Gastroesophageal sphincter (tissue), 4 donors: ENCODE measurements at regions not wholly inside any gene's neighbourhood (a gene's known extent, or its start where the extent isn't known, plus 50 kb on each side); places are given as distances from the start of the nearest gene placed in this dataset.
"Not testable (repeated sequence)": the region's sequence is repeated elsewhere in the genome, so short reads cannot be mapped to it uniquely, and the experiment has no call there.

Source experiments
- ATAC-seq: fragments of 150-250 bp; one replicate; pipeline ENCODE4 v1.9.1; 2016; ENCODE audit warnings: mild to moderate bottlenecking, moderate library complexity
- H3K27ac ChIP-seq, 4 donors: fragments of 200-600 bp; sonication (generic) in 3 of 4; 1 replicate in 3 of 4; 2 replicates in 1 of 4; pipeline ENCODE4 v1.5.1; 2016 to 2019
- H3K27me3 ChIP-seq: fragments of 200-600 bp; sonication (generic); one replicate; pipeline ENCODE4 v1.5.1; 2019
- H3K36me3 ChIP-seq, 2 donors: fragments of 200-600 bp; sonication (generic); one replicate each; pipeline ENCODE4 v1.5.1; 2019; ENCODE audit warnings: control low read depth in 1 of 2
- H3K4me1 ChIP-seq, 3 donors: fragments of 200-600 bp; sonication (generic); 1 replicate in 2 of 3; 2 replicates in 1 of 3; pipeline ENCODE4 v1.5.1; 2016 to 2019; ENCODE audit warnings: control low read depth in 2 of 3
- H3K4me3 ChIP-seq, 2 donors: fragments of 200-600 bp; sonication (generic); one replicate each; pipeline ENCODE4 v1.5.1; 2019; ENCODE audit warnings: mild to moderate bottlenecking in 1 of 2, moderate library complexity in 1 of 2
- H3K9me3 ChIP-seq, 3 donors: fragments of 200-600 bp; sonication (generic); one replicate each; pipeline ENCODE4 v1.5.1; 2017 to 2019; ENCODE audit warnings: control low read depth in 2 of 3
- CTCF ChIP-seq, 4 experiments: fragments of 200-600 bp in 2 of 4; fragments of 450-650 bp in 2 of 4; sonication (generic) in 1 of 4; IDR thresholded peaks; one replicate each; pipeline ENCODE4 v1.5.1; 2017 to 2019; ENCODE audit warnings: antibody characterized with exemption in 4 of 4, mild to moderate bottlenecking in 2 of 4, moderate library complexity in 2 of 4
- EP300 ChIP-seq: sonication (generic); formaldehyde crosslinking; IDR thresholded peaks from one replicate; pipeline ENCODE4 v1.6.1; 2017; ENCODE audit warnings: antibody characterized with exemption, mild to moderate bottlenecking
- POLR2A ChIP-seq, 2 donors: fragments of 450-650 bp; IDR thresholded peaks; one replicate each; pipeline ENCODE4 v1.6.1; 2017; ENCODE audit warnings: antibody characterized with exemption in 2 of 2, mild to moderate bottlenecking in 2 of 2, moderate library complexity in 1 of 2
- POLR2AphosphoS5 ChIP-seq: sonication (generic); formaldehyde crosslinking; IDR thresholded peaks from one replicate; pipeline ENCODE4 v1.6.1; 2017; ENCODE audit warnings: antibody characterized with exemption
- WGBS, 2 donors: methylation state at CpG; one replicate each; pipeline ENCODE4 v1.1.5; 2018; ENCODE audit warnings: low coverage in 1 of 2; 5-methylcytosine and 5-hydroxymethylcytosine counted together

- ATAC-seq, result no peak
These were observed 130.4 kb downstream of the CCDC74A start for GRCh38 chr2:131657895-131658768.

GRCh38 chr2:131658769-131659131 is 131.1 kb downstream of the CCDC74A start:
- no peak overlapping the region for H3K27ac ChIP-seq
- no peak overlapping the region for H3K4me3 ChIP-seq
- WGBS, 2 donors, result 100% methylated on average over 1 of the region's 16 CpGs; no CpG with 5 or more reads in 1 of the 2 donors
- no peaks in the 10 kb centered on the region for H3K36me3 ChIP-seq
- ATAC-seq, result no peak
- peaks cover 12% of the 10 kb centered on the region for H3K27me3 ChIP-seq
- no peaks in the 10 kb centered on the region for H3K9me3 ChIP-seq
- no peaks in the 10 kb centered on the region for H3K4me1 ChIP-seq
- no peak for TF ChIP-seq EP300
- no peak for TF ChIP-seq CTCF (IDR thresholded peaks at IDR 0.05)
- no peak for TF ChIP-seq POLR2A (IDR thresholded peaks at IDR 0.05)
- TF ChIP-seq POLR2AphosphoS5, result no peak

More at GRCh38 chr2:131657895-131658768, 130.4 kb downstream of the CCDC74A start:
- no peaks in the 10 kb centered on the region for H3K9me3 ChIP-seq
- TF ChIP-seq CTCF (IDR thresholded peaks at IDR 0.05), result no peak
- no peaks in the 10 kb centered on the region for H3K36me3 ChIP-seq
- H3K4me3 ChIP-seq, result no peak overlapping the region
- 100% methylated on average over 2 of the region's 49 CpGs; no CpG with 5 or more reads in 1 of the 2 donors for WGBS, 2 donors
- peaks cover 12% of the 10 kb centered on the region for H3K27me3 ChIP-seq
- H3K4me1 ChIP-seq, result no peaks in the 10 kb centered on the region
- no peak overlapping the region for H3K27ac ChIP-seq

- Histone ChIP-seq H3K9me3 (no peaks in the 10 kb centered on the region), H3K4me3 (no peak overlapping the region), H3K36me3 (no peaks in the 10 kb centered on the region), H3K27ac (no peak overlapping the region), H3K27me3 (peaks cover 12% of the 10 kb centered on the region), H3K4me1 (no peaks in the 10 kb centered on the region)
- no peak for TF ChIP-seq POLR2AphosphoS5
- TF ChIP-seq POLR2A (IDR thresholded peaks at IDR 0.05), result no peak
- no peak for TF ChIP-seq CTCF (IDR thresholded peaks at IDR 0.05)
- TF ChIP-seq EP300, result no peak
- ATAC-seq, result no peak
- WGBS, 2 donors, result 67 to 77% methylated on average over 3 to 4 of the region's 8 CpGs
These were observed 131.5 kb downstream of the CCDC74A start for GRCh38 chr2:131659168-131659572.

- not testable (repeated sequence) for ATAC-seq, H3K36me3 ChIP-seq, H3K4me1 ChIP-seq, H3K27ac ChIP-seq, H3K4me3 ChIP-seq, H3K9me3 ChIP-seq
- H3K27me3 ChIP-seq, result peaks cover 12% of the 10 kb centered on the region
- WGBS, 2 donors, result 0 to 41% methylated on average over 1 to 8 of the region's 8 CpGs
These were observed 133.6 kb downstream of the CCDC74A start for GRCh38 chr2:131661101-131661782.

GRCh38 chr2:131661884-131662535 is 134.3 kb downstream of the CCDC74A start:
- WGBS, 2 donors, result 83 to 95% methylated on average over 3 of the region's 5 CpGs
- not testable (repeated sequence) for ATAC-seq, H3K9me3 ChIP-seq, H3K27ac ChIP-seq, H3K27me3 ChIP-seq, H3K4me1 ChIP-seq, H3K36me3 ChIP-seq, H3K4me3 ChIP-seq

GRCh38 chr2:131663501-131663900 is 135.8 kb downstream of the CCDC74A start:
- H3K27me3 ChIP-seq, H3K36me3 ChIP-seq, H3K9me3 ChIP-seq, H3K27ac ChIP-seq, H3K4me3 ChIP-seq, H3K4me1 ChIP-seq, ATAC-seq: not testable (repeated sequence)
- WGBS, 2 donors, result 62 to 71% methylated on average over 5 of the region's 5 CpGs

- not testable (repeated sequence) for H3K4me3 ChIP-seq, H3K27me3 ChIP-seq, H3K4me1 ChIP-seq, H3K27ac ChIP-seq, H3K36me3 ChIP-seq, ATAC-seq
- H3K9me3 ChIP-seq, result peaks cover 0 to 10% (median 0%) of the 10 kb centered on the region in 3 donors
- whole genome bisulfite sequencing, 2 donors, result 48 to 88% methylated on average over 2 to 3 of the region's 3 CpGs
These were observed 138.0 kb downstream of the CCDC74A start for GRCh38 chr2:131665716-131666115.

- 23 to 38% methylated on average over 3 to 5 of the region's 5 CpGs for whole genome bisulfite sequencing, 2 donors
- Histone ChIP-seq H3K4me1 (peaks cover 0 to 21% (median 18%) of the 10 kb centered on the region in 3 donors), H3K27me3 (peaks cover 11% of the 10 kb centered on the region), H3K9me3 (peaks cover 0 to 10% (median 0%) of the 10 kb centered on the region in 3 donors), H3K27ac (peak overlapping the region in 2 of 4 donors; percentile 20 to 51)
- ATAC-seq, H3K4me3 ChIP-seq, H3K36me3 ChIP-seq: not testable (repeated sequence)
These were observed 141.3 kb downstream of the CCDC74A start for GRCh38 chr2:131668794-131669540.
